Transverse colon (tissue), 4 donors: ENCODE measurements at regions not wholly inside any gene's neighbourhood (a gene's known extent, or its start where the extent isn't known, plus 50 kb on each side); places are given as distances from the start of the nearest gene placed in this dataset.

Source experiments
- EP300 ChIP-seq: sonication (generic); formaldehyde crosslinking; IDR thresholded peaks from one replicate; pipeline ENCODE4 v1.6.1; 2017; ENCODE audit warnings: antibody characterized with exemption, low read depth
- POLR2A ChIP-seq: fragments of 450-650 bp; IDR thresholded peaks from one replicate; pipeline ENCODE4 v1.6.1; 2016; ENCODE audit warnings: antibody characterized with exemption, mild to moderate bottlenecking, moderate library complexity
- POLR2AphosphoS5 ChIP-seq, 3 donors: sonication (generic); formaldehyde crosslinking; IDR thresholded peaks; one replicate each; pipeline ENCODE4 v1.6.1; 2016; ENCODE audit warnings: antibody characterized with exemption in 3 of 3
- TF ChIP-seq, protein P1 (sequence below), 5 experiments: fragments of 200-600 bp in 3 of 5; fragments of 450-650 bp in 2 of 5; sonication (generic) in 3 of 5; IDR thresholded peaks; 1 replicate in 2 of 5; 2 replicates in 3 of 5; pipeline ENCODE4 v1.5.1; 2016 to 2017; ENCODE audit warnings: antibody characterized with exemption in 5 of 5, inconsistent platforms in 3 of 5, mild to moderate bottlenecking in 2 of 5, moderate library complexity in 1 of 5

DNA sequence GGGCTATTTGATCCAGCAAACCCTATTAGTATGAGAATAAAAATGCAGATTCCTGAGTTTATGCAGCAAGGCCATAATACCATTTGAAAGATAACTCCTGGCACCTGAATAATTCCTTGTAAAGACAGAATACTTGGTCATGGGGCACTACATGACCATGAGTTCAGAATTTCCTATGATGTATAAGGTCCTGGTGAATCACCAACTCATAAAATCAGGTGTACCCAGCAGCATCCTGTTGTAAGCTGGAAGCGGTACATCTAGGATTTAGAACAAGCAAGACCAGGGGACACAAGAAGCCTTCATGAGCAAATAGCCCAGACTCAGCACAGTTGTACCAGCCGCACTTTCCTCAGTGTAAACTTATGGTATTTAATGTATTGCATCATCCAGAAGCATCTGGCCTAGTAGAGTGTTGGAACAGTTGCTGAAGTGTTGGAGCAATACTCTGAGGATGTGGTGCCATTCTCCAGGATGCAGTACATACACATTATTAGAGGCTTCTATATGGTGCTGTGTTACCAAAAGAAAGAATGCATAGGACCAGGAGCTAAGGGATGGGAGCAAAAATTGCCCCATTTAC is 233.4 kb downstream of the SQOR start:
- TF ChIP-seq, protein P1, sequence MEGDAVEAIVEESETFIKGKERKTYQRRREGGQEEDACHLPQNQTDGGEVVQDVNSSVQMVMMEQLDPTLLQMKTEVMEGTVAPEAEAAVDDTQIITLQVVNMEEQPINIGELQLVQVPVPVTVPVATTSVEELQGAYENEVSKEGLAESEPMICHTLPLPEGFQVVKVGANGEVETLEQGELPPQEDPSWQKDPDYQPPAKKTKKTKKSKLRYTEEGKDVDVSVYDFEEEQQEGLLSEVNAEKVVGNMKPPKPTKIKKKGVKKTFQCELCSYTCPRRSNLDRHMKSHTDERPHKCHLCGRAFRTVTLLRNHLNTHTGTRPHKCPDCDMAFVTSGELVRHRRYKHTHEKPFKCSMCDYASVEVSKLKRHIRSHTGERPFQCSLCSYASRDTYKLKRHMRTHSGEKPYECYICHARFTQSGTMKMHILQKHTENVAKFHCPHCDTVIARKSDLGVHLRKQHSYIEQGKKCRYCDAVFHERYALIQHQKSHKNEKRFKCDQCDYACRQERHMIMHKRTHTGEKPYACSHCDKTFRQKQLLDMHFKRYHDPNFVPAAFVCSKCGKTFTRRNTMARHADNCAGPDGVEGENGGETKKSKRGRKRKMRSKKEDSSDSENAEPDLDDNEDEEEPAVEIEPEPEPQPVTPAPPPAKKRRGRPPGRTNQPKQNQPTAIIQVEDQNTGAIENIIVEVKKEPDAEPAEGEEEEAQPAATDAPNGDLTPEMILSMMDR (IDR thresholded peaks at IDR 0.05), result no peak
- TF ChIP-seq POLR2AphosphoS5 (IDR thresholded peaks at IDR 0.05) (no peak), POLR2A (no peak), EP300 (no peak)
